ENCODE measurements at regions not wholly inside any gene's neighbourhood (a gene's known extent, or its start where the extent isn't known, plus 50 kb on each side); places are given as distances from the start of the nearest gene placed in this dataset.

- no peak for DNase-seq (ENCODE audit: low read depth)
- no peak for TF ChIP-seq CTCF (conservative IDR thresholded peaks at IDR 0.05; ENCODE audit: low read length)
- H3K4me3 ChIP-seq (ENCODE audit: low read length), result no peak overlapping the region
These were observed 201.1 kb upstream of the HDAC4 start for GRCh38 chr2:239601880-239602279.

GRCh38 chr2:239601201-239601851, 200.5 kb upstream of the HDAC4 start:
- no peak for TF ChIP-seq CTCF (conservative IDR thresholded peaks at IDR 0.05; ENCODE audit: low read length)
- no peak for DNase-seq (ENCODE audit: low read depth)

GRCh38 chr2:239600650-239601049, 199.8 kb upstream of the HDAC4 start:
- no peak for DNase-seq (ENCODE audit: low read depth)
- H3K4me3 ChIP-seq (ENCODE audit: low read length), result no peak overlapping the region
- TF ChIP-seq CTCF (conservative IDR thresholded peaks at IDR 0.05; ENCODE audit: low read length), result no peak

More at GRCh38 chr2:239601201-239601851, 200.5 kb upstream of the HDAC4 start:
- H3K4me3 ChIP-seq (ENCODE audit: low read length), result no peak overlapping the region

- TF ChIP-seq CTCF (conservative IDR thresholded peaks at IDR 0.05; ENCODE audit: low read length), result no peak
- DNase-seq (ENCODE audit: low read depth), result no peak
- H3K4me3 ChIP-seq (ENCODE audit: low read length), result no peak overlapping the region
These were observed 199.3 kb upstream of the HDAC4 start for GRCh38 chr2:239600001-239600593.

GRCh38 chr2:239599299-239599698, 198.5 kb upstream of the HDAC4 start:
- TF ChIP-seq CTCF (conservative IDR thresholded peaks at IDR 0.05; ENCODE audit: low read length), result no peak
- DNase-seq (ENCODE audit: low read depth), result no peak
- no peak overlapping the region for H3K4me3 ChIP-seq (ENCODE audit: low read length)

- no peak overlapping the region for H3K4me3 ChIP-seq (ENCODE audit: low read length)
- no peak for DNase-seq (ENCODE audit: low read depth)
- TF ChIP-seq CTCF (conservative IDR thresholded peaks at IDR 0.05; ENCODE audit: low read length), result no peak
These were observed 197.9 kb upstream of the HDAC4 start for GRCh38 chr2:239598732-239599090.

GRCh38 chr2:239598011-239598731, 197.4 kb upstream of the HDAC4 start:
- DNase-seq (ENCODE audit: low read depth), result no peak
- no peak overlapping the region for H3K4me3 ChIP-seq (ENCODE audit: low read length)
- no peak for TF ChIP-seq CTCF (conservative IDR thresholded peaks at IDR 0.05; ENCODE audit: low read length)
